ENCODE measurements at regions not wholly inside any gene's neighbourhood (a gene's known extent, or its start where the extent isn't known, plus 50 kb on each side); places are given as distances from the start of the nearest gene placed in this dataset.

- DNase-seq (ENCODE audit: extremely low read depth, low read depth) = no peak
- TF ChIP-seq CTCF (IDR thresholded peaks at IDR 0.05; ENCODE audit: low read depth, low read length, missing control alignments) = no peak
- H3K4me3 ChIP-seq (replicated peaks; ENCODE audit: low read depth, low read length) = no peak overlapping the region
Observed at GRCh38 chr17:72340836-72341235, 220.0 kb downstream of the SOX9 start.

- no peak overlapping the region for H3K4me3 ChIP-seq (replicated peaks; ENCODE audit: low read depth, low read length)
- TF ChIP-seq CTCF (IDR thresholded peaks at IDR 0.05; ENCODE audit: low read depth, low read length, missing control alignments) = no peak
- DNase-seq (ENCODE audit: extremely low read depth, low read depth) = no peak
Observed at GRCh38 chr17:72342061-72342460, 221.2 kb downstream of the SOX9 start.

GRCh38 chr17:72342627-72343527 lies 222.1 kb downstream of the SOX9 start:
- DNase-seq (ENCODE audit: extremely low read depth, low read depth) = no peak
- no peak for TF ChIP-seq CTCF (IDR thresholded peaks at IDR 0.05; ENCODE audit: low read depth, low read length, missing control alignments)
- no peak overlapping the region for H3K4me3 ChIP-seq (replicated peaks; ENCODE audit: low read depth, low read length)

GRCh38 chr17:72343911-72344310 lies 223.1 kb downstream of the SOX9 start:
- no peak for TF ChIP-seq CTCF (IDR thresholded peaks at IDR 0.05; ENCODE audit: low read depth, low read length, missing control alignments)
- H3K4me3 ChIP-seq (replicated peaks; ENCODE audit: low read depth, low read length) = no peak overlapping the region
- DNase-seq (ENCODE audit: extremely low read depth, low read depth) = no peak

- H3K4me3 ChIP-seq (replicated peaks; ENCODE audit: low read depth, low read length) = no peak overlapping the region
- no peak for TF ChIP-seq CTCF (IDR thresholded peaks at IDR 0.05; ENCODE audit: low read depth, low read length, missing control alignments)
- DNase-seq (ENCODE audit: extremely low read depth, low read depth) = no peak
Observed at GRCh38 chr17:72344613-72345012, 223.8 kb downstream of the SOX9 start.

GRCh38 chr17:72345088-72345487 lies 224.3 kb downstream of the SOX9 start:
- H3K4me3 ChIP-seq (replicated peaks; ENCODE audit: low read depth, low read length) = no peak overlapping the region
- no peak for TF ChIP-seq CTCF (IDR thresholded peaks at IDR 0.05; ENCODE audit: low read depth, low read length, missing control alignments)
- DNase-seq (ENCODE audit: extremely low read depth, low read depth) = no peak

Data from HFF-Myc (cell line).